ENCODE measurements at regions not wholly inside any gene's neighbourhood (a gene's known extent, or its start where the extent isn't known, plus 50 kb on each side); places are given as distances from the start of the nearest gene placed in this dataset.

- FAIRE-seq (no peak), DNase-seq (ENCODE audit: low spot score) (no peak), ATAC-seq (no peak)
- no peak overlapping the region for H3K27ac ChIP-seq (ENCODE audit: extremely low read length, insufficient read depth, low read length)
- no peak overlapping the region for H3K4me2 ChIP-seq (ENCODE audit: low read depth, low read length)
- no peak overlapping the region for H2AFZ ChIP-seq (ENCODE audit: low read length)
- intact Hi-C loops (cut with micrococcal nuclease; ENCODE audit: unreplicated experiment) (no loop called here), in situ Hi-C loops (cut with HindIII; ENCODE audit: extremely low pct_ligation_motif_present, low pct_unique_long_range_greater_than_20kb) (no loop called here)
- H3K79me2 ChIP-seq (ENCODE audit: insufficient read depth, low read length): no peaks in the 10 kb centered on the region
- H3K4me3 ChIP-seq (replicated peaks in 1 of 3; ENCODE audit: insufficient read depth in 1 of 3, low read depth in 2 of 3, low read length in 3 of 3): no peak overlapping the region
- BruUV-seq (replicated peaks): no TSS peak
- H4K20me1 ChIP-seq (ENCODE audit: insufficient read depth, low read length): no peaks in the 10 kb centered on the region
- POLR2A ChIA-PET: no interaction called here
- no peaks in the 10 kb centered on the region for H3K36me3 ChIP-seq (replicated peaks in 1 of 2; ENCODE audit: control insufficient read depth in 1 of 2, insufficient read depth in 2 of 2, low read length in 2 of 2)
- no peak overlapping the region for H3K9ac ChIP-seq (ENCODE audit: insufficient read depth, low read depth, low read length)
- no peaks in the 10 kb centered on the region for H3K27me3 ChIP-seq (ENCODE audit: control insufficient read depth in 1 of 2, insufficient read depth in 2 of 2, low read length in 2 of 2)
- no peaks in the 10 kb centered on the region for H3K4me1 ChIP-seq (ENCODE audit: insufficient read depth, low read length)
- CTCF ChIA-PET (ENCODE audit: low intra/inter-chr PET ratio, low total read pairs): no interaction called here
- H3K9me3 ChIP-seq (ENCODE audit: low read length): peaks cover 69% of the 10 kb centered on the region
- no peak for TF ChIP-seq CHD2 (IDR thresholded peaks at IDR 0.05; ENCODE audit: low read depth, low read length)
- no peak for TF ChIP-seq PITX1 (CRISPR knock-in tag; IDR thresholded peaks at IDR 0.05)
- no peak for TF ChIP-seq ZNF766 (CRISPR knock-in tag; IDR thresholded peaks at IDR 0.05; ENCODE audit: borderline replicate concordance)
- TF ChIP-seq CENPBD1 (CRISPR knock-in tag; IDR thresholded peaks at IDR 0.05; ENCODE audit: borderline replicate concordance, low read depth): no peak
- TF ChIP-seq ZSCAN25 (CRISPR knock-in tag; IDR thresholded peaks at IDR 0.05): no peak
- TF ChIP-seq RORA (CRISPR knock-in tag; IDR thresholded peaks at IDR 0.05): no peak
- no peak for TF ChIP-seq HIC2 (CRISPR knock-in tag; IDR thresholded peaks at IDR 0.05; ENCODE audit: low read depth)
- TF ChIP-seq HOXA3 (CRISPR knock-in tag; IDR thresholded peaks at IDR 0.05): no peak
- no peak for TF ChIP-seq HOXD1 (CRISPR knock-in tag; IDR thresholded peaks at IDR 0.05)
- no peak for TF ChIP-seq SOX5 (CRISPR knock-in tag; IDR thresholded peaks at IDR 0.05; ENCODE audit: borderline replicate concordance)
- no peak for TF ChIP-seq RFXAP (CRISPR knock-in tag; IDR thresholded peaks at IDR 0.05; ENCODE audit: borderline replicate concordance)
- no peak for TF ChIP-seq HOXA7 (CRISPR knock-in tag; IDR thresholded peaks at IDR 0.05)
- TF ChIP-seq SNAPC4 (CRISPR knock-in tag; IDR thresholded peaks at IDR 0.05): no peak
These were observed 425.4 kb upstream of the HTR1E start for GRCh38 chr6:86511962-86512361.
